AG09319 (cell line): ENCODE measurements at regions not wholly inside any gene's neighbourhood (a gene's known extent, or its start where the extent isn't known, plus 50 kb on each side); places are given as distances from the start of the nearest gene placed in this dataset.

ENCODE experiments used
- DNase-seq: peaks from one replicate; pipeline ENCODE4 v3.0.0-alpha.2; 2010; ENCODE audit warnings: low read depth; ENCODE audit errors: extremely low read depth
- TF ChIP-seq, protein P1 (sequence below): IDR thresholded peaks from 2 replicates; pipeline ENCODE4 v1.5.1; 2011; ENCODE audit warnings: low read depth, mild to moderate bottlenecking, inconsistent platforms, low read length, moderate library complexity

DNA sequence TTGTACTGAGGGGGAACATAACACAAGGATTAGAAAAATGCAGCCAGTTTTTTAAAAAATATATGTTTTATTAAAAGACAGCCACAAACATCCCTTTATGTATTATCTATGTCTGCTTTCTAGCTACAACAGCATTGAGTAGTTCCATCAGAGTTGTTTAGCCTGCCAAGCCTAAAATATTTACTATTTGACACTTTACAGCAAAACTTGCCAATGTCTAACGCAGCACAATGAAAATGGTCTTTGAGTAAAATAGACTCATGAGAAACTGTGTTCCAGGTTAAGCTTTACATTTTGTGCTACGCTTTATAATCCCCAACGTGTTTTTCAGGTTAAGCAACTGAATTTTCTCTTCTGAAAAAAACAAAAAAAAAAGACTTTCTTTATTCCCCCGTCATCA lies 2211.5 kb upstream of the RAG2 start:
- no peak for DNase-seq
- TF ChIP-seq, protein P1, sequence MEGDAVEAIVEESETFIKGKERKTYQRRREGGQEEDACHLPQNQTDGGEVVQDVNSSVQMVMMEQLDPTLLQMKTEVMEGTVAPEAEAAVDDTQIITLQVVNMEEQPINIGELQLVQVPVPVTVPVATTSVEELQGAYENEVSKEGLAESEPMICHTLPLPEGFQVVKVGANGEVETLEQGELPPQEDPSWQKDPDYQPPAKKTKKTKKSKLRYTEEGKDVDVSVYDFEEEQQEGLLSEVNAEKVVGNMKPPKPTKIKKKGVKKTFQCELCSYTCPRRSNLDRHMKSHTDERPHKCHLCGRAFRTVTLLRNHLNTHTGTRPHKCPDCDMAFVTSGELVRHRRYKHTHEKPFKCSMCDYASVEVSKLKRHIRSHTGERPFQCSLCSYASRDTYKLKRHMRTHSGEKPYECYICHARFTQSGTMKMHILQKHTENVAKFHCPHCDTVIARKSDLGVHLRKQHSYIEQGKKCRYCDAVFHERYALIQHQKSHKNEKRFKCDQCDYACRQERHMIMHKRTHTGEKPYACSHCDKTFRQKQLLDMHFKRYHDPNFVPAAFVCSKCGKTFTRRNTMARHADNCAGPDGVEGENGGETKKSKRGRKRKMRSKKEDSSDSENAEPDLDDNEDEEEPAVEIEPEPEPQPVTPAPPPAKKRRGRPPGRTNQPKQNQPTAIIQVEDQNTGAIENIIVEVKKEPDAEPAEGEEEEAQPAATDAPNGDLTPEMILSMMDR, result no peak

DNA sequence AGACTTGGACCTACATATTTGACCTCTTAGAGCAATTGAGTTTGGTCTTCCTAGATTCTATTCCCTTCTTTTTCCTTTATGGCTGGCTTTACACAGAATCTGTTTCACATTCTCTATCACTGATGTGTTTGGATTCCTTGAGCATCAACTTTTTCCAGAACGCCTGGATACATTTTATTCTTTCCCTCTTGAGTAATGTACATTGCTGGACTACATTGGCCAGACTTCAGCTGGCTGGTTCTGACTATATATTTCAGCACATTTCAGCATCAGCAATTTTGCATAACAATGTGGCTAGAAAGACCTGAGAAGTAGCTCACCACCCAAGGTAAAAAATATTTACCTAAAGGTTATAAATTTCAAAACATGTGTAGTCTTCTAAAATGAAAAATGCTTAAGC lies 2198.2 kb upstream of the RAG2 start:
- TF ChIP-seq, protein P1, result no peak
- no peak for DNase-seq

DNA sequence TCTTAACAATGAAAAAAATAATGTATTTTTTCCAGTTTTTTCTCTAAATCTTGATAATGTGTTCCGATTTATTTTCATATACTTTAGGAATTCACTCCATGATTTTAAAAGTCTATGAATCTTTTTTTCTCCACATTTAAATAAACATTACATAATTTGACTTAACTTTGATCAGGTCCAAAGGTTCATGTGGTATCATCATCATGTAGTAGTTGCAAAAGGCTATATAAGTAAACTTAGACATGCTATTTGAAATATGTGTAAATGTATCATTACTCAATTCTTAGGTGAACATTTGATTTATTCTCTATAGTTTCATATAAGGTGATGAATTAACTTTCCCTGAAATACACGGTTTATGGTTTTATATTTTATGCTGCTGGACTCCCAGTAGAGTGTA lies 2197.0 kb upstream of the RAG2 start:
- TF ChIP-seq, protein P1, result no peak
- DNase-seq, result no peak

DNA sequence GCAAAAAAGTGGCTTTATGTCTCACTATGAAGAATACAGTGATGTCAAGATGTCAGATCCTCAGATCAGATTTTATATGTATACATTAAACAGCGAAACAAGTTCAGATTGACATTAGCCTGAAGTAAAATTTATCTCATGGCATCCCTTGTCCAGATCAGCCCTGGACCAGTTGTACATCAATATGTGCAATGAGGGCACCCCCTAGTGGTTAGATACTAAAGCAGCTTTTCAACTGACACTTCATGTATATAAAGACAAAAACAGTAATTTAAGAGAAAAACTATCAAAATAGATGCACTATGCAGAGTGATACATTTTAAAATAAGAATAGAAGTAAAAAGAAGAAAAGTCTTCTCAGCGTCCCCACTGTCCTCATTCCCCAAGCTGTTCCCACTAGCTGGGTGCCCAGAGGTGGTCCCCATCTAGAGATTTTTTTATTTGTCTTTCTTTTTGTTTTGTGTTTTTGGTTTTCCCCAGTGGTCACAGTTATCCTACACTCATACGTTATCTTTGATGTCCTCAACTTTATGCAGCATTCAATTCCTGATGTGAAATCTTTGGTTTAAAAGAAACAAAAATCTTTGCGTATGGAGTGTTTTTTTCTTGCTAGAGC lies 2193.4 kb upstream of the RAG2 start:
- peak; percentile 37 for DNase-seq
- TF ChIP-seq, protein P1, result peak; percentile 66

DNA sequence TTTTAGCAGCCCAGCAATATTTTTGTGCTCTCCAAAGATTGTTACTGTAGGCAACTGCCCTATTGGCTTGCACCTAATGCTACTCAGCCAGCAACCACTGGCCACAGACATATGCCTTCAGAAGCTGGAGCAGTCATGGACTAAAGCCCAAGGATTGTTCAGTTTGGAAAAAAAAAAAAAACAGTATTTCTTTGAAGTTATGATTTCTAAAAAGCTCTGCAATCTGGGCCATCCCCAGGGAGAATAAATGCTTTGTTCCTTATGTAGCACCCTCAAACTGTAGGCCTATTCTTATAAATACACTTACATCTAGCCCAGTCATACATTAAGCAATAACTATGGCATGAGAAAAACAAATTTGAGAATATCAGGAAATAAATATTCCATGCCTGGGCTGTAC lies 2190.5 kb upstream of the RAG2 start:
- TF ChIP-seq, protein P1, result no peak
- DNase-seq, result no peak

DNA sequence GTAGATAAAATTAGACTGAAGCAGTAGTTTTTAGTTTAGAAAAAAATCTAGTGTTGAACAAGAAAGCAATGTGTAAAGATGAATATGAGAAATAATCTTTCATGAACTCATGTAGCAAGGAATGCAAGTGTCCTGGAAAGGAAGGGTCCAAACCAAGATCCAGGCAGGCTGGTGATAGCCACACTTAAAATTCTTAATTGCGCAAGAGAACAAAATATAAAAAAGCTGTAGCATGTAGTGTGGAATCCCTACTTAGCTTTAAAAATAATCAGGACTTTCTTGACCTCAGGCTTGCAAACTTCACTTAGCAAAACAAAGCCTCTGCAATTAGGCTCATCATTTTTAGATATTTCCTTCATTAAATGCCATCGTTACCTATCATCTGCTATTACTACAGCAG lies 2186.1 kb upstream of the RAG2 start:
- TF ChIP-seq, protein P1, result no peak
- DNase-seq, result no peak

DNA sequence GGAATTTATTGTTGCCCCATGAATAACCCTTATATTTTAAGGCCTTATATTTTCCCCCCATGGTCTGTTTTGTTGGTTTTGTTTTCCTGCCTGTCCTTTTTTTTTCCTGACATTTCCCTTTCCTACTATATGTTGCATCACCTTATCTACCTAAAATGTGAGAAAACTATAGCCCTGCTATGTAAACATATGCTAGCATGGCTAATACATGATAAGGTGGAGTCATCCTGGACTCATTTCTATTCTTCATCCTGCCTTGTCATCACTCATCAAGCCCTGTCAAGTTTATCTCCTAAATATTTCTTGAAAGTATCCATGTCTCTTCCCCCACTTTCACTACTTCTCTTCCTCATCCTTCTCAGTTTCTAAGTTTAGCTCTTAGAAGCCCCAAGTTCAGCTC lies 2168.8 kb upstream of the RAG2 start:
- TF ChIP-seq, protein P1, result no peak
- DNase-seq, result no peak
